DMS153 treated with DMSO at 0.1 percent for 48 hours (cell line): ENCODE measurements at regions not wholly inside any gene's neighbourhood (a gene's known extent, or its start where the extent isn't known, plus 50 kb on each side); places are given as distances from the start of the nearest gene placed in this dataset.

Experiments used
- DNase-seq: peaks from one replicate; lab custom pipeline; 2025; ENCODE audit not compliant: unreplicated experiment; lab: John Stamatoyannopoulos, UW

DNA sequence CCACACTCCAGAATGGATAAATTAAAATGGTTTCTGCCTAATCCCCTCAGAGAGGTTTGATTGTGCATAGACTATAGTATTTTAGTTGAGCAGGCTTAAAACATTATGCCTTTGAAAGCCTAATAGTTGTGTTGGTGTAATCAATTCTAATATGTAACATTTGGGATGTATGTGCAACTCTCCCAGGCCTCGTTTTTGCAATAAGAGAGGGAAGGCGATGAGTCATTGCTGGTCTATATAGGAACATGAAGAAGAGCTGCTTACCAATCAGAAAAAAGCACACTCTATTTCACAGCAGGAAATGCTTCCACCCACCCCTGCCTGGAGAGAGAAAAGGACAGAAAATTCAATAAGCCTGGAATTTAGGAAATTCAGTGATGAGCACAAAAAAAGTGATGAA, 1424.0 kb upstream of the PIK3C3 start:
- no peak for DNase-seq

DNA sequence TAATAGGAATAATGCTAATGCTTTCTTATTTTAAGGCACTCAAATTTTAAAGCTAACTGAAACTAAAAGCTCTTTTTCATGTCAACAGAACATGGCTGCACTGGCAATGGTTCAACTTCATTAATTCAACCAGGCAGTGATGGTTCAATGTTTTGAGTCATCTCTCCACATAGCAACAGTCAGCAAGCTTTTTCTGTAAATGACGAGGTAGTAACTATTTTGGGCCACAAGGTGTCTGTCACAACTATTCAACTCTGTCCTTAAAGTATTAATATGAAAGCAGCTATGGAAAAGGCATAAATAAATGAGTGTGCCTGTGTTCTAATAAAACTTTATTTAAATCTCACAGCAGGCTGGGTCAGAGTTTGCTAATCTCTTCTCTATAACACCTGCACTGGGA, 1425.6 kb upstream of the PIK3C3 start:
- DNase-seq, result no peak

DNA sequence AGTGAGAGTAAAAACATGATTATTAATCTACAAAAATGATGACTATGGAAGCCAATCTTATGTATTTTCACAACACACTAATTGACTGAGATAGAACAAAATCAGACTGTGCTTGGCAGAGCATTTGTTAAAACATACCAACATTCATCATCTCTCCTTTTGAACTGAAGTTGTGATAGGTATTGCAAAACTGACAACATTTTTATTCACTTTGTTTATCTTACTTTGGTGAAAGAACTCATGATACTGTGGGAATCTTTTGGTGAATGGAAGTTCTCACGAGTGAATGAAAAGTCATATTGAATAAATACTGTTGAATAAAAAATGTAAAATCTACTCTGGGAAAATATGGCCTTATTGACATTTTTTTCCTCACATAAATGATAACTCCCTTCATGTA, 1430.2 kb upstream of the PIK3C3 start:
- DNase-seq, result no peak

DNA sequence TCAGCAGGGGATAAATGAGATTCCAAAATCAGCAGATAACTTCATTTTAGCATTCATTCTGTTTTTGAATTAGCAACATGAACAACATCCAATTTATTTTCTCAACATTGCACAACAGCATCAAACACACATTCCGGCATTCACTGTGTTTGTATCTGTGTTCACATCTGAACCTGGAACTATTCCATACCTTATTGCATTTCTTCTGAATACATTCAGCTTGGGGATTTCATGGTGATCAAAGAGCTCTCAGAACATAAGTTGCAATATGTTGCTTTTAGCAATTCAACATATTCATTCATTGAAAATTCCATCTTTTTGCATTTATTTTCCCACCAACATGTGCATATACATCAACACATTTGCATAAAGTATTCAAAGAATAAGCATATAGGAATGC, 1431.7 kb upstream of the PIK3C3 start:
- no peak for DNase-seq

DNA sequence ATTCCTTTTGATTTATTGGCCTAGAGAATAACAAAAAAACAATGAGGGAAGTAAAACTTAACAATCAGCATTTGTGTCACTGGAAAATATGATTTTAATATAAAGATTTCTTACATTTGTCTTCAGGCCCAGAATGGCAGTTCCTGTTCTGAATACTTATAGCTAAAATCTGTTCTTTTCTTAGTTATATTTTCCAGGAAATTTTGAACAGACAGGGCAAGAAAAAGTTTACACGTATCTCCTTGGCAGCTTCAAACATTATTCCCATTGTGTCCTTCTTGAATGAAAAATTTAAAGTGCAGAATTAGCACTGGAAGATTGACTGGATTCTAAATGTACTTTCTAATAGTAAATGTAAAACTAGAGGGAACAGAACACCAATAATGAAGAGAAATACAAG, 1454.0 kb upstream of the PIK3C3 start:
- DNase-seq, result no peak

DNA sequence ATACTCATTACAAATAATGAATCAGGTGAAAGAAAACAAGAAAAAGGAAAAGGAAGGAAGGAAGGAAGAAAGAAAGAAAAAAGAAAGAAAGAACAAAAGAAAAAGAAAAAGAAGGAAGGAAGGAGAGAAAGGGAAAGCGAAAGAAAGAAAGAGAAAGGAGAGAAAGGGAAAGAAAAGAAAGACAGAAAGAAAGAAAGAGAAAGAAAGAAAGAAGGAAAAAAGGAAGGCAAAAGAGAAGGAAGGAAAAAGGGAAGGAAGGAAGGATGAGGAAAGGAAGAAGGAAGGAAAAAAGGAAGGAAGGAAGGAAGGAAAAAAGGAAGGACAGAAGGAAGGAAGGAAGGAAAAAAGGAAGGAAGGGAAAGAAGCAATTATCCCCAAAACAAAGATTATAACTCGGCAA, 1460.4 kb upstream of the PIK3C3 start:
- DNase-seq, result no peak

DNA sequence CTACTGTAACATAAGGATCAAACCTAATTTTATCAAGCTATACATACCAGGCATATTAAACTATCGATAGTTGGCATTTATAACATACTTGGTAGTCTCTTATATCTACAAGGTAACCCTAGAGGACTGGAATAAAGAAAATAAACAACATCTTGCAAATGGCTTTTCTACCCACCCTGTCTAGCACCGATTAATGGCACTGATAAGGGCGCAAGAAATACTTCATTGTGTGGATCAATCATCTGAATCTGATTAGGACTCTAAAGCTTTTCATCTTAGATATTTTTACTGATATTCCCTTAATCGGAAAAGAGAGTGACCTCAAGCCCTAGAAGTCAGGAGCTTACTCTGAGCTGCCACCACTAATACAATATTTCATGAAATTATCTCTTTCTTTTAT, 1461.7 kb upstream of the PIK3C3 start:
- no peak for DNase-seq

DNA sequence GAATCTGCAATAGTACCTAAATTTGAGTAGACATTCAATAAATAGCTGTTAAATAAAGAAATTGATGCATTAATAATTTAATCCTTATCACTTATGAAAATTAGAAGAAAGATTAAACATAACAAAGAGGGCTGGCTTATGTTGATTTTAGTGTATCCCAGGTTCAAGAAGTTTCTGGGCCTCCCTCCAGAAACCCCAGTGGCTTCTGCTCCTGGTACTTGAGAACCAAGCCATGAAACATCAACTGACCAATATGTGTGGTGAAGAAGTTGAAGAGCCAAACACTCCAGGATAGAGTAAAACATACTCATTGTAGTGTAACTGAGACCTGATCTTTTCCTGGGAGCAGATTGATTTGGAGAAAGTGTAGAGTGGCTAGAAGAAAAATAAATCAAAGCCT, 1465.7 kb upstream of the PIK3C3 start:
- no peak for DNase-seq

DNA sequence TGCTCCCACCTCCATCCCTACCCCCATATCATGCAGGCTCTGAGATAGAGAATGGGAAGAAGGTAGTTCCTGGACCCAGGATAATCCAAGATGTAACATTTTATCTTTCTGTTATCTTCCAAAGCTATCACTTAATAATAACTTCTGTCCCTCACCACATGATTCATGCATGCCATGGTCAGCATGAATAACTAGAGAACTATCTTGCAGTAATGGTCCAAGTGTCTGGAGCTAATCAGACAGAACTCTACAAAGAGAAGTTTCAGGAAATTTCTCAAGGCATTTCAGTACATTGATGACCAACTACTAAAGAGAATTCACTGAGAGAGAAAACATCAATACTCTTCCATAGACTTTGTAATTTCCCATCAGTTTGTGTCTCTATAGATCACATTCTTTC, 1469.7 kb upstream of the PIK3C3 start:
- DNase-seq, result no peak

DNA sequence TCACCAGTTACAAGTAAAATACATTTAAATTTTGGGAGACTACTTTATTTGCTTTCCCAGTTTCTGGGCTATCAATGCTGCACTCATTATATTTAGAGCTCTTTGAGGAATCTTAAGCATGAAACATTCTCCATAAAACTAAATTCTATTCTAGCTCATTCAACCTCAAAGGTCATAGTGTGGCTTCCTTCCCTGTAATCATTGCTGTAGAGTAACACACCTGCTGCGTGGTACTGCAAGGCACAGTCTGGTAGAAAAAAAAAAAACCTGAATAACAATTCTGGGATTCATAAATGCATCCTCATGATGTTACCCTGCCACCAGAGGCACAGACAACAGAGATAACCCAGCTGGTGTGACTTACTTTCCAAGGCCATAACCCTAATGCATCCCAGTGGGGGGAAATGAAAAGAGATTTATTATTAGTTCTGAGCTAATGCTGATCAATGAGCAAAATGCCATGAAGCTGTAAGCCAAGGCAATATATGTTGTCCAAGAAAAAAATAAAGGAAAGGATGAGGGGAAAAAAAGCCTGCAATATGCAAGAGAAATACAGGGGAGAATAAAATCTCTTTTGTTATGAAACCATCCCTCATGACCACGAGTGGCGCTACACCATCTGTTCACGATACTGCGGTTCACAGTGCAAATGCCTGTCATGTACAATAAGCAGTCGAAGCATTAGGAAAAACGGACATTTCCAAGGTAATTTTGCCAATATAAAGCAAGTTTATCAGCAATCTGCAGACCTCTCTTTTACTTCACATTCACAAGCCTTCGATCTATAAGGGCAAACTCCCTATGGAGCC, 1481.6 kb upstream of the PIK3C3 start:
- DNase-seq, result no peak

DNA sequence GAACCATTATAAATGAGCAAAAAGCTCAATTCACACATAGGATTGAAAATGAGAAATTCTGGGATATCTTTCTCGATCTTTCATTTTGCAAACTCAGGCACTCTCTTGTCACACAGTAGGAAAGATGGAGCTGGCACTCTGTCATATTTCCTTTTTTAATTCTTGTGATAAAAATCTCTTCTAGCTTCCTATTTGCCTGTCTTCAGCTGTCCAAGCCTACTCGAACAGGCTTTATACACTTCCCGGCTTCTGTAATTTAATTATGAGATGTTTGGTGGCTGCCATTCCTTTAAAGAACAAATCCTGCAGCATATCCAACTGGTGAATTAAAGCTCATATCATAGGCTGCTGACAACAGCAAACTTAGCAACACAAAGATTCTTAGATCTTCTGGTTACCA, 1484.3 kb upstream of the PIK3C3 start:
- no peak for DNase-seq

DNA sequence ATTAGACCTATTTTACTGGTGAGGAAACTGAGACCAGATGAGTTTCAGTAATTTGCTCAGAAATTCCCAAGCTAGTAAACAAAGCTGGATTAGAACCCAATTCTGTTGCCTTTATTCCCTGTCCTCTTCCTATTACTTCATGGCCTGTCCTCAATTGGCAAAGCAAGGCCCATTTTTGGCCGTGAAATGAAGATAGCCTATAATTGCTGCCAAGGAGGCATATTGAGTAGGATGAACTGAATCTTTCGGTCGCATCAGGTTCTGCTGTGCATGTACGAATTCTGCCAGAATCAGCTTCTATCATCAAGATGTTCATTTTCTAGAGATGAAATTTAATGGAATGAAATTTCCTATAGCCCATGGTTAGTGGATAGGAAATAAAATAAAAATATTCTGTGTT, 1485.2 kb upstream of the PIK3C3 start:
- no peak for DNase-seq

DNA sequence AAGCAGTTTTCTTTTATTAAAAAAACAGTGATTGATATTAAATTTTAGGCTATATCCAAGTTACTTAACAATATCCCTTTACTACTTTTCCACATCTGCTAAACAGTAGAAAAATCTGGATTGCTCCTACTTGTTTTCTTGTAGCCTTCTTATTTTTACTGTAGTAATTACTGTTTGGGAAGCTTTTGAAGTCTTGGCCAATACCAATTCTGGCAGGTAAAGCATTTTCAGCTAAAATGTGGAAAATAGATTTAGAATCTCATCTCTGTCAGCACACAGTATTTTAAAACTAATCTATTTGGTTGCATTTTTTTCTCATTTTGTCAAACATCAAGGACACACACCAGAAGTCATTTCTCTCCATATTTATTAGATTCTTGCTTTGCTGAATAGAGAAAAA, 1485.7 kb upstream of the PIK3C3 start:
- DNase-seq, result no peak

DNA sequence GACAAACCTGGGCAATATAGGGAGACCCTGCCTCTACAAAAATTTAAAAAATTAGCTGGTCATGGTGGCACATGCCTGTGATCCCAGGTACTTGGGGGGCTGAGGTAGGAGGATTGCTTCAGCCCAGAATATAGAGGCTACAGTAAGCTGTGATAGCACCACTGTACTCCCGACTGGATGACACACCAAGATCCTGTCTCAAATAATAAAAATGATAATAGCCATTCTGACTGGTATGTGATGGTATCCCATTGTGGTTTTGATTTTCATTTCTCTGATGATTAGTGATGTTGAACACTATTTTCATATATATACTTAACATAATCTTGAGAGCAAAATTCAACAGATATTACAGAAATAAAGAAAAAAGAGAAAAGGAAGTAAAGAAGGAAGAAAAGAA, 1491.0 kb upstream of the PIK3C3 start:
- DNase-seq, result no peak

DNA sequence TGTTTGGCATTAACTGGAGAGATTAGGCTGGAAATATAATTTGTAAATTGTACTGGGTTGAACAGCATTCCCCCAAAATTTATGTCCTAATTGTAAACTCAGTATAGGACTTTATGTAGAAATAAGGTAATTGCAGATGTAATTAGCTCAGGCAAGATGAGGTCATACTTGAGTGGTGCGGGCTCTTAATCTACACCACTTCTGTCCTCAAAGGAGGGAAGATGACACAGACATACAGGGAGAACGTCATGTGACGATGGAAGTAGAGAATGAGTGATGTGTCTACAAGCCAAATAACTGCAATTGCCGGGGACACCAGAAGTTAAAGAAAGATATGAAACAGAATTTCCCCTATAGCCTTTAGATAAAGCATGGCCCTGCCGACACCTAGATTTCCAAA, 1501.1 kb upstream of the PIK3C3 start:
- DNase-seq, result no peak

DNA sequence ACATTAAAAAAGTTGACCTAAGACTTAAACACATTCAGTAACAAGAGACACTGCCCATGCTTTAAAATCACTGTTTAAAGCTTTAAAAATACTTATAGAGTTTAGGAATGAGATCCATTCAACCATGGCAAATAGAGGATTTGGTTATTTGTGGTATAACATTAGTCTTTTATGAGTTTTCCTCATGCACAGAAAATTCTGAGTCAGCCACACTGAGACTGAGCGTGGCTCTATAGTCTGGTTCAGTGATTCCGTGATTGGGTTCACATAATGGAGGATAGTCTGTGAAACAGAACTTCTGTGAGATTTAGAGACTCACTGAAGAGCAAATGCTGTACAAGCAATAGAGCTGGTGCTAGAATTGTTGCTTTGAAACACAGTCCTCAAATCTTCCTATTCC, 1502.4 kb upstream of the PIK3C3 start:
- no peak for DNase-seq

DNA sequence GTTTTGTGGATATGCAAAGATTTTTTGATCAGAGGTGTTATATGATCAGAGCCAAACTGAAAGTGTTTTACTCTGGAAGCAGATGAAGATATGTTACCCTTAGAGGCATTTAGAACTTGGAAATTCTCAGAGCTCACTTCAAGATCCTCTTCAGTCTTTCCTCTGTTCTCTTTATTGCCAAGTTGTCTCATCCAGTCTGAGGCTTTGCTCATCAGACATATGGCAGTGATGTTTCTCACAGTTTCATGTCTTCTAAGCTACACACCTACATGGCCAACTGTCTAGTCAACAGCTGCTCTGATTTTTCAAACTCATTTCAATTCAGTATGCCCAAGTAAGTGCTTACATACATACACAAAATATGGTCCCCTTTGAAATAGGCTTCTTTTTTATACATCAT, 1504.3 kb upstream of the PIK3C3 start:
- no peak for DNase-seq

DNA sequence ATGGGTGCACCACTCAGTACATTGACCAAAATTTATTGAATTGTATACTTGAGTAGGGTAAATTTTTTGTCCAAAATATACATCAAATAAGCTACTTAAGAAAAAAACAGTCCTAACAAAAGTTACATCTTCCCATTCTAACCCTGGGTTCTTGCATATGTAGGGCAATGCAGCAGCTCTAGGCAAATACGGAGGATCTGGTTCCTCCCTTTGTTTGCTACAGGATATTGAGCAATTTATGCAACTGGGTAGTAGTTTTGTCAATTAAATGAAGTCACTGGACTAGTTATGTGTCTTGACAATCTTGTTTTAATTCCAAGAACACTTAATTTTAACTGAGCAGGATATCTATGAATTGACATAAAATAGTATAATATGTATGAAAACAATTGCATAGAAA, 1507.2 kb upstream of the PIK3C3 start:
- no peak for DNase-seq

DNA sequence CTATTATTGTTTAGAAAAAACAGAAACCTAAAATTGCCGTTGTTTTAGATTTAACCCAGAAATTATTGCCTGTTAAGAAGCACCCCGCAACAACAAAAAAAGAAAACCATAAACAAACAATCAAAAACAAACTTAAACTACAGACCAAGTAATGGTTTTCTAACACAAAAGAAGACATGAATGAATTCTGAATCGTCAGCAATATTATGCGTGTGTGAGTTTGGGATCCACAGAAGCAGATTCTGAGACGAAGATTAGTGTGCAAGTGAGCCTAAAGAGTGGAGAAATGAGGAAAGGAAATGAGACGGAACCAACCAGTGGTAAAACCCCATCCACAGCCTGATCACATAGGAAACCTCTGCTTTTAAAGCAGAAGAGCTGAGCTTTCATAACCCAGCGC, 1514.9 kb upstream of the PIK3C3 start:
- DNase-seq, result no peak

DNA sequence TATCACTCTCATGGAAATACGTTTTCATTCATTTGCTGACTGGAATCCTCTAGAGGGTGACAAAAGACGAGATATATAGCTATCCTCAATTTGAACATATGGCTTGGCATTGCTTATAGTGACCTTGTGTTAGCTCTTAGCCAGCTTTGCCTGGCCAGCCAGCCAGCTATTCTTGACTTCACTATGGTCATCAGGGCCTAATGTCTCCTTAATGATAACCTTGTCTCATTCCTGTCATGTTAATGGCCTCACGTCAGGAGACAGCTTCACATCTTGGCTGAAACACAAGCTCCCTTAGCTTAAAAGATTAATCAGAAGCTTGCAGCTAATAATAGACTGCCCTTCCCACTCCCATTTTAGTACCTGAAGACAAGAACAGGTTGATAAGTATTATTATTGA, 1517.5 kb upstream of the PIK3C3 start:
- no peak for DNase-seq

DNA sequence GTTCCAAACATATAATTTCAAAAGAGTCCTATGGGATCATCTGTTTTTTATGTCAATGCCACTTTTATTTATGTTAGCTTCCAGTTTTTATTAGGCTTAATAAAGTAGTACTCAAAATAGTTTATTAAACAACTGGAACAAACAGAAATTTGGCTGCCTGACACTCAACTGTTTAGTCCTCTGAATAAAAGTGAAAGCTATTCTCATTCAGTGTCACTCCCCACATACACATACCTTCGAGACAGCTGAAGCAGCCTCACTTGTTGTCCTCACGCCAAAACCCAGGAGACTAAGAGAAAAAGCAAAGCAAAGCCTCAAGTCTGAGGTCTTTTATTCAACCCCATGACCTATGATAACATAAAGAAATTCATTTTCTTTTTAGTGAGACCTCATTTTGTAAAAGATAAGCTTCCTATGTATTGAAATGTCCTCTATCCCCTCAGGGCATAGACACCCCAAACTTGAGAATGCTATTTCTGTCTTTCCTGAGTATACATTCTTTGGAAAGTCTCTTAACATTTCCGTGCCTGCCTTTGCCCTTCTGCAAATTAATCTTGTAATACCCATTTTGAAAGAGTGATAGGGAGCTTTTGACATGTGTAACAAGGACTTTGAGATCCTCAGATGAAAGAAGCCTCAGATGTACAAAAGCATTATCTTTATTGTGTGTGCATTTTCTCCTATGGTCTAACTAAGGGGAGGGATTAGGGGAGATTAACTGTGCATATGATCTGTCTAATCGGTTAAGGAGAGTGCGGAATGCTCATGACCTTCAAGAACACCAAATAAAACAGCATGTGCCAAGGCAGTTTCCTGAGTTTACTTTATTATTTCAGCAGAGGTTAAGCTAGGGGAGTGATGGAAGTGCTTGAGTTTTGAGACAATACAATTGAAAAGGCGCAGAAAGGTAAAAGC, 1523.7 kb upstream of the PIK3C3 start:
- DNase-seq, result no peak

DNA sequence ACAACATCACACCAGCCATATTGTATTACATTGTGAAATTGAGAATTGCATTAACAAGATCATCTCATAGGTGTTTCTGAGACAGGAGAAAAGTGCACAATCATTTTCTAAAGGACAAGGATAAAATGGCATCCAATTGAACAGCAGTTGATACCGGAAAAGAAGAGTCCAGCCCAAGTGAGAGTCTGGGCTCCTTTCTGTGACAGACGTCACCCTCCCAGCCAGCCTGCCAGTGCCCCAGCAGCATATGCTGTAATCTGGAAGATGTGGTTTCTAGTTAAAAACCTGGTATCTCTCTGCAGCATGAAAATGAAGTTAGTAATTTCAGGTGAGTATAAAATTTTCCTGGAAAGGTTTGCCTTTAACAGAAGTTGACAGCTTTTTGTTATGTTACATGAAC, 1531.7 kb upstream of the PIK3C3 start:
- DNase-seq, result no peak
